Peyer's patch (tissue), 4 donors: ENCODE measurements at regions not wholly inside any gene's neighbourhood (a gene's known extent, or its start where the extent isn't known, plus 50 kb on each side); places are given as distances from the start of the nearest gene placed in this dataset.
"Not testable (repeated sequence)": the region's sequence is repeated elsewhere in the genome, so short reads cannot be mapped to it uniquely, and the experiment has no call there.

Experiments used
- DNase-seq, 3 donors: peaks; one replicate each; pipeline ENCODE4 v3.0.0-alpha.2; 2017 to 2019
- H3K27ac ChIP-seq, 4 donors: fragments of 200-600 bp; sonication (generic); one replicate each; pipeline ENCODE4 v1.5.1; 2016 to 2019
- H3K27me3 ChIP-seq, 2 donors: fragments of 200-600 bp; sonication (generic); one replicate each; pipeline ENCODE4 v1.5.1; 2019
- H3K36me3 ChIP-seq, 3 donors: fragments of 200-600 bp; sonication (generic); one replicate each; pipeline ENCODE4 v1.5.1; 2016 to 2019
- H3K4me1 ChIP-seq, 4 donors: fragments of 200-600 bp; sonication (generic); one replicate each; pipeline ENCODE4 v1.5.1; 2016 to 2019
- H3K4me3 ChIP-seq, 4 donors: fragments of 200-600 bp; sonication (generic); 1 replicate in 3 of 4; 2 replicates in 1 of 4; pipeline ENCODE4 v1.5.1; 2016 to 2019; ENCODE audit warnings: mild to moderate bottlenecking in 1 of 4
- H3K9me3 ChIP-seq, 4 donors: fragments of 200-600 bp; sonication (generic); one replicate each; pipeline ENCODE4 v1.5.1; 2016 to 2019; ENCODE audit warnings: mild to moderate bottlenecking in 1 of 4
- CTCF ChIP-seq, 6 experiments: fragments of 450-650 bp in 4 of 6; fragments of 200-600 bp in 2 of 6; sonication (generic) in 1 of 6; IDR thresholded peaks; one replicate each; pipeline ENCODE4 v1.5.1; 2017 to 2019; ENCODE audit warnings: antibody characterized with exemption in 6 of 6, mild to moderate bottlenecking in 3 of 6, moderate library complexity in 1 of 6
- POLR2A ChIP-seq, 2 donors: fragments of 450-650 bp; IDR thresholded peaks; one replicate each; pipeline ENCODE4 v1.5.1; 2017; ENCODE audit warnings: antibody characterized with exemption in 2 of 2, mild to moderate bottlenecking in 2 of 2, moderate library complexity in 2 of 2

DNA sequence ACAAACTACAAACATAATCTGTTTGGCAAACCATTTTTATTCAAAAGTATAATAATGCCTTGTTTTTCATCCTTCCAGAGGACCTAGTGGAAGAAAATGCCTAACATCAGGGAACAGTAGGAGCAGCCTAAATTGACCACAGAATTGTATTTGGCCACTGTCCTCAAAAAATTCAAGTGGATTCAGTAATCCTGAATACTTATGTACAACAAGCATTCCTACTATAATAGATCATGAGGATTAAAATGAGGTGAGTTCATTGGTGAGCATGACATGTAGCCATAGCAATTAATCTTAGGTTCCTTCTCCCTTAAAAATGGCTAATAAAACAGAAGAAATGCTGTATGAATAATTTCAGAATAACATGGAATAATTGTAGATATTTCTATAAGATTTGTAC is 209.3 kb downstream of the DAD1 start:
- no peak overlapping the region for H3K27ac ChIP-seq
- H3K9me3 ChIP-seq: no peaks in the 10 kb centered on the region
- no peaks in the 10 kb centered on the region for H3K36me3 ChIP-seq
- TF ChIP-seq CTCF (IDR thresholded peaks at IDR 0.05) (no peak), POLR2A (IDR thresholded peaks at IDR 0.05) (no peak)
- DNase-seq: no peak
- no peak overlapping the region for H3K4me3 ChIP-seq
- H3K27me3 ChIP-seq: no peaks in the 10 kb centered on the region
- H3K4me1 ChIP-seq: peaks cover 0 to 6% (median 0%) of the 10 kb centered on the region in 4 donors

DNA sequence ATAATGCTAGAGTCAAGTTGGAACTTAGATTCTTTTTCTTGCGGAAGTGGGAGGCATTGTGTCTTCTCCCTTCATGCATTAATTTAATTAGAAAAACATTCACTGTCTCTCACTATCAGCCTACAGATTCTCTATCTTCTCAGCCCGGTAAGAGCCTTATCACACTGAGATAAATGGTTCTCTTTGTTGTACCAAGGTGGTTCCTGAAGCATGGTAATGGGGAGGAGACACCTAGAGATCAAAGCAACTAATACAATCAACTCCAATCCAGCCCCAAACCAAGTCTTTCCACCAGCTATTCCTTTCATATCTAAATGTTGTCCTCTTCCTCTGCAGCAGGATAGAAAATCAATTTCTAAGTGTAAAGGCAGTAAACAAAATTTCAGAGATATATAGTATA is 210.8 kb downstream of the DAD1 start:
- no peak for DNase-seq
- peaks cover 0 to 6% (median 0%) of the 10 kb centered on the region in 4 donors for H3K4me1 ChIP-seq
- H3K9me3 ChIP-seq: no peaks in the 10 kb centered on the region
- TF ChIP-seq CTCF (IDR thresholded peaks at IDR 0.05) (no peak), POLR2A (IDR thresholded peaks at IDR 0.05) (no peak)
- H3K27ac ChIP-seq: no peak overlapping the region
- H3K27me3 ChIP-seq: no peaks in the 10 kb centered on the region
- no peak overlapping the region for H3K4me3 ChIP-seq
- H3K36me3 ChIP-seq: no peaks in the 10 kb centered on the region

- Histone ChIP-seq H3K4me1 (no peaks in the 10 kb centered on the region), H3K27me3 (no peaks in the 10 kb centered on the region), H3K27ac (no peak overlapping the region), H3K36me3 (no peaks in the 10 kb centered on the region), H3K9me3 (no peaks in the 10 kb centered on the region), H3K4me3 (no peak overlapping the region)
- DNase-seq: no peak
- TF ChIP-seq POLR2A (IDR thresholded peaks at IDR 0.05): no peak
- TF ChIP-seq CTCF (IDR thresholded peaks at IDR 0.05): peak in 5 of 6 experiments; percentile 19 to 72 (median 66)
These were observed 213.6 kb downstream of the DAD1 start for GRCh38 chr14:22375321-22375930.

- Histone ChIP-seq H3K27me3 (no peaks in the 10 kb centered on the region), H3K4me1 (no peaks in the 10 kb centered on the region), H3K9me3 (no peaks in the 10 kb centered on the region), H3K36me3 (no peaks in the 10 kb centered on the region), H3K27ac (no peak overlapping the region), H3K4me3 (no peak overlapping the region)
- no peak for DNase-seq
- TF ChIP-seq CTCF (IDR thresholded peaks at IDR 0.05) (no peak), POLR2A (IDR thresholded peaks at IDR 0.05) (no peak)
These were observed 218.8 kb downstream of the DAD1 start for GRCh38 chr14:22370084-22370847.

GRCh38 chr14:22358726-22359125 is 230.3 kb downstream of the DAD1 start:
- Histone ChIP-seq H3K27me3 (no peaks in the 10 kb centered on the region), H3K4me3 (no peak overlapping the region), H3K27ac (no peak overlapping the region), H3K4me1 (no peaks in the 10 kb centered on the region), H3K36me3 (no peaks in the 10 kb centered on the region), H3K9me3 (no peaks in the 10 kb centered on the region)
- TF ChIP-seq POLR2A (IDR thresholded peaks at IDR 0.05) (no peak), CTCF (IDR thresholded peaks at IDR 0.05) (no peak)
- DNase-seq: no peak

DNA sequence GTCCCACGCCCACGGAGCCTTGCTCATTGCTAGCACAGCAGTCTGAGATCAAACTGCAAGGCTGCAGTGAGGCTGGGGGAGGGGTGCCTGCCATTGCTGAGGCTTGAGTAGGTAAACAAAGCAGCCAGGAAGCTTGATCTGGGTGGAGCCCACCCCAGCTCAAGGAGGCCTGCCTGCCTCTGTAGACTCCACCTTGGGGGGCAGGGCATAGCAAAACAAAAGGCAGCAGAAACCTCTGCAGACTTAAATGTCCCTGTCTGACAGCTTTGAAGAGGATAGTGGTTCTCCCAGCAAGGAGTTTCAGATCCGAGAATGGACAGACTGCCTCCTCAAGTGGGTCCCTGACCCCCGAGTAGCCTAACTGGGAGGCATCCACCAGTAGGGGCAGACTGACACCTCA is 239.7 kb downstream of the DAD1 start:
- not testable (repeated sequence) for H3K4me1 ChIP-seq, H3K27ac ChIP-seq, H3K4me3 ChIP-seq, H3K27me3 ChIP-seq, H3K36me3 ChIP-seq, H3K9me3 ChIP-seq, DNase-seq
